ENCODE measurements at regions not wholly inside any gene's neighbourhood (a gene's known extent, or its start where the extent isn't known, plus 50 kb on each side); places are given as distances from the start of the nearest gene placed in this dataset.
A peak's percentile ranks its signal among the peaks of the same experiment; 100 is the strongest.

DNA sequence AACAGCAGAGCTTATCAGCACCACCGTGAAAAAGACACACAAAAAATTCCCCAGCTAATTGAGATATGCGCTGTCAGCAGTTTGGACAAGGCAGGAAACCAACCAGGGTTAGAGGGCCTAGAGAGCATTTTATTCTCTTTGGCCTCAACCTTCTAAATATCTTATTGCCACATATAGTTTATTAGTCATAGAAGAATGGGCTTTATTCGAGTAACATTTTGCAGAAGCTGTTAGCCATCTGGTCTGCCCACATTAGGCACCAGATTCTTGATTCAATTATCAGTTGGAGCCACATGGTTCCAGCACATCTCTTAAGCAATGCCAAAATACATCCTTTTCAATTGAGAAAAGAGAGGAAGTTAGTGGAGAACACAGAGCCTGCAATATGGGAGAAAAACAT is 109.9 kb upstream of the CXADR start:
- no peak for DNase-seq (ENCODE audit: low read depth)

DNA sequence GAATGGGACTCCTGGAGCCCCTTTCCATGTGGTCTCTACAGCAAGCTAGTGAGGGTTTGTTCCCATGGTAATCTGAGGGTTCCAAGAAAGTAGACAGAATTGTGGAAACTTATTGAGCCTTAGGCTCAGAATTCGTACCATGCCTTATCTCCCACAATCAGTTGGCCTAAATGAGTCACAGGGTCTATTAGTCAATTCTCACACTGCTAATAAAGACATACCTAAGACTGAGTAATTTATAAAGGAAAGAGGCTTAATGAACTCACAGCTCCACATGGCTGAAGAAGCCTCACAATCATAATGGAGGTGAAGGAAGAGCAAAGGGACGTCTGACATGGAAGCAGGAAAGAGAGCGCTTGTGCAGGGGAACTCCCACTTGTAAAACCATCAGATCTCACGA is 106.6 kb upstream of the CXADR start:
- no peak for DNase-seq (ENCODE audit: low read depth)

DNA sequence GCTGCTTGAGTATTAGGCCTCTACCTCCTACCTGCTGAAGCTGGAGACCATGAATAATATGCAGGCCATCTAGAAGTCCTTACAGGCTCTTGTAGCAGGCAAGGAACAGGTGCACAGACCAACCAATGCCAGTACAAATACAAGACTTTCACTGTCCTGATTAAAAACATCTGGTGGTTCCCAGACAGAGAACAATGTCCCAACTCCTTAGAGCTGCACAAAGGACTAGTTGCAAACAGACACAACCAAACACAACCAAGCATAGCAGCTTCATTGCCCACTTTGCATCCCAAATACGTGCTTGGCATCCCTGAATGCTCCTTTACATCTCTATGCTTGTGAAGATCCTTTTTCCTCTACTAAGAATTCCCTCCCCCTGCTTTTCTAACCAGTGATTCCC is 98.1 kb upstream of the CXADR start:
- DNase-seq (ENCODE audit: low read depth): no peak

DNA sequence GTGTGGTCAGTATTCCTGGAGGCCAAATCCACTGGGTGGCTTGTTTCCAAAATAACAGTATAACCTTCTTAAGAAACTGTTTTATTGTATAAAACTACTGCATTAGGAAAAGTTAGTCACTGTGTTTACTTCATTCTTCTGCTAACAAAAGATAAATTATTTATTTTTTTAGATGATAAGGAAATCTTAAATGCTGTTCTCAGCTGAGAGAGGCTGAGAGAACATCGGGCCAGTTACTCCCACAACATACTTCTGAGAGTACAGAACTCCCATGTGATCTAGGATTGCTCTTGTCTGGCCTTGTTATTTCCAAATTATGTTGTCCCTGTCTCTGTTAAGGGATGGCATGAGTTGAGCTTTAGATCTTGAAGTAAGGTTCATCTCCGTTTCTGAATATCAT is 96.7 kb upstream of the CXADR start:
- no peak for DNase-seq (ENCODE audit: low read depth)

DNA sequence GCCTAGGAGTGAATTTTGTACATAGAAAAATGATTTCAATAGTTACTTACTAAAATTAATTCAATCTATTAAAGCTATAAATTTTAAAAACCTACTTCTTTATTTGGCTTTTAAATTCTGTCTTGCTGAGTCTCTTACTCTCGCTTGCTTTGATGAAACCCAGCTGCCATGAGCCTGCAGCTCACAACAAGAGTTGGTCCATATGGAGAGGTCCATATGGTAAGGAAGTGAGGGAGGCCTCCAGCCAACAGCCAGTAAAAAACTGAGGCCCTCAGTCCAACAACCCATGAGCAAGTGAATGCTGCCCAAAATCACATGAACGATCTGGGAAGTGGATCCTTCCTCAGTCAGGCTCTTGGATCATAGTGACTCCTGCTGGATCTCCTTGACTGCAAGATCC is 89.9 kb upstream of the CXADR start:
- DNase-seq (ENCODE audit: low read depth): no peak

DNA sequence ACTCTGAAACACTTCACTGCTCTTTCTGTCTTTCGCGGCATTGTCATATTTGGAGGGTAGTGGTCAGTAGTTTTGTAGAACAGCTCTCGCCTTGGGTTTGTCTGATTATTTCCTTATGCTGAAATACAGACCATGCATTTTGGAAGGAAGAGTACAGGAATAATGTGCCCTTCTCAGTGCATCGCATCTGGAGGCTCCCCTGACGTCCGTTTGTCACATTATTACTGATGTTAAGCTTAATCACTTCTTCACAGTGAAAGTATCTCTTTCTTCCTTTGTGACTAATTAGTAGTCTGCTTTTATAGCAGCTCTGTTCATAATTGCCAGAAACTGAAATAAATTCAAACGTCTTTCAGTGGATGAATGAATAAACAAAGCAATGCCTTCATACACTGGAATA is 85.7 kb upstream of the CXADR start:
- DNase-seq (ENCODE audit: low read depth): no peak

DNA sequence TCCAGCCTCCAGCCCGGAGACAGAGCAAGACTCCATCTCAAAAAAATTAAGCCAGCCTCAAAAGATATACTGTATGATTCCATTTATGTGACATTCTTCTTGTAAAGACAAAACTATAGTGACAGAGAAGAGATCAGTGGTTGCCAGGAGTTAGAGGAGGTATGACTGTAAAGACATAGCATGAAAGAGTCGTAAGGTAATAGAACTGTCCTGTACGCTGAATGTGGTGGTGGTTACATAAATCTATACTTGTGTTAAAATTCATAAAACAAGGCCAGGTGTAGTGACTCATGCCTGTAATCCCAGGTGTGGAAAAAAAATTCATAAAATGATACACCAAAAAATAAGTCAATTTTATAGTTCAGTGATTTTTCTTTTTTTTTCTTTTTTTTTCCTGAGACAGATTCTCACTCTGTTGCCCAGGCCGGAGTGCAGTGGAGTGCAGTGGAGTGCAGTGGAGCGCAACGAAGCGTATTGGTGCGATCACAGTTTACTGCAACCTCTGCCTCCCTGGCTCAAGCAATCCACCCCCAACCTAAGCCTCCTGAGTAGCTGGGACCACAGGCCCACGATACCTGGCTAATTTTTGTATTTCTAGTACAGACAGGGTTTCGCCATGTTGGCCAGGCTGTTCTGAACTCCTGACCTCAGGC is 84.9 kb upstream of the CXADR start:
- no peak for DNase-seq (ENCODE audit: low read depth)

DNA sequence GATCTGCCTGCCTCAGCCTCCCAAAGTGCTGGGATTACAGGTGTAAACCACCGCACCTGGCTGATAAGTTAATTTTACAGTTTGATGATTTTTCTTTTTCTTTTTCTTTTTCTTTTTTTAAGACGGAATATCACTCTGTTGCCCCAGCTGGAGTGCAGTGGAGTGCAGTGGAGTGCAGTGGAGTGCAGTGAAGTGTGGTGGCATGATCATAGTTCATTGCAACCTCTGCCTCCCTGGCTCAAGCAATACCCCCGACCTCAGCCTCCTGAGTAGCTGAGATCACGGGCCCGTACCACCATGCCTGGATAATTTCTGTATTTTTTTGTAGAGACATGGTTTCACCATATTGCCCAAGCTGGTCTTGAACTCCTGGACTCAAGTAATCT is 84.4 kb upstream of the CXADR start:
- DNase-seq (ENCODE audit: low read depth): no peak

DNA sequence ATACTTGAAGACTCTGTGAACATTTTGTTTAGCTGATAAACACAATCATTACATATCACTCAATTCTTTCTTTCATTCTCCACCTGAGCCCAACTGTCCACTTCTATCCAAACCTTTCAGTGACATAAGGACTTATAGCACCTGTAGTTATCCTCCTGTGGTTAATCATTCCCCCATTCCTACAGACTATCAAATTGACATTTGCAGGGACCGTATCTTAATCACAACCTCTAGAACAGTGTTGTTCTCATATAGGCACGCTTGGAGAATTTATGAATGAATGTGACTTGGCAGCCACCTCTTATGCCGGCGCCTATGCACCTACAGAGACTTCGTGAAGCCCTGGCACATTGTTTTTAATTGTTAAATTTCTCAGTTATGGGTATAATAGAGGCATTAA is 83.9 kb upstream of the CXADR start:
- no peak for DNase-seq (ENCODE audit: low read depth)

DNA sequence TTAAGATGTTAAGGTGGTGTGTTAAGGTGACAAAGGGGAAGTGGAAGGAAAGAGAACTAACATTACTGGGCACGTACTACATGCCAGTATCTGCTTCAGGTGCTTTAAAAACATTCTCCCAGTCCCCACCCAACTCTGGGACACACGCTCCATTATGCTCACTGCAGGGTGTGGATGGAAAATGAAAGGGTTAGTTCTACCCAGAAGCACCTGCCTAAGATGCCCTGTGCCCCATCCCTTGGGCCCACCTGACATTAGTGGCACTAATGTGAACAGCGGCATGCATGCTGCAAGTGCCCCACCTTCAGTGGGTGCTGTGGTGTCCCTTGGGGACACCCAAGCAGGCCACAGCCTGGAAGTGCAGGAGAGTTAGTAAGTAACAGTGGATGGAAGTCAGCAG is 82.9 kb upstream of the CXADR start:
- DNase-seq (ENCODE audit: low read depth): no peak

DNA sequence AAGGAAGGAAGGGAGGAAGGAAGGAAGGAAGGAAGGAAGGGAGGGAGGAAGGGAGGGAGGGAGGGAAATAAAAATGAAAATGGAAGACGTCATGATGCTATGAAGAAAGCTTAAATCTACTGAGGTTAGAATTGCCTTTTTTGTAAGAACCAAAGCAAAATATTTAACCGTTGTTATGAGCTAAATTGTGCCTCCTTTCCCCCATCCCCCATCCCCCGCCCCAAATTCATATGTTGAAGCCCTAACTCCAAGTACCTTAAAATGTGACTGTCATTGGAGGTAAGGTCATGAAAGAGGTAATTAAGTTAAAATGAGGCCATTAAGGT is 80.1 kb upstream of the CXADR start:
- DNase-seq (ENCODE audit: low read depth): no peak

DNA sequence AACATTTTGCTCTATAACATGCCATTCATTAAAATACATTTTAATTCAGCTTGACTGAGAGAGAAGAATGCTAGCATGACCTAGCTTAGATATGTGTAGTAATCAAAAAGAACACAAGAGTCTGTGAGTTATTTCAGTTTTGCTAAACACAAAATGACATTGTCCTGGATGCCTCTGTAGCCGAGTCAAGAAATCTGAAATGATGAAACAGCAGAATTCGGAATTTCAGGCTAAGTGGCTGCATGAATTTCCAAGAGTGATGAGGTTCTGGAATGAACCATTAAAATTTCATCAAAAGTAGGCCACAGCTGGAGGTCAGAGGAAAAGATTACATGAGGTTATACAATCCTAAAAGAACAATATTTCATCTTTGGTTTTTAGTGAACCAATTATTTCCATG is 79.1 kb upstream of the CXADR start:
- no peak for DNase-seq (ENCODE audit: low read depth)

DNA sequence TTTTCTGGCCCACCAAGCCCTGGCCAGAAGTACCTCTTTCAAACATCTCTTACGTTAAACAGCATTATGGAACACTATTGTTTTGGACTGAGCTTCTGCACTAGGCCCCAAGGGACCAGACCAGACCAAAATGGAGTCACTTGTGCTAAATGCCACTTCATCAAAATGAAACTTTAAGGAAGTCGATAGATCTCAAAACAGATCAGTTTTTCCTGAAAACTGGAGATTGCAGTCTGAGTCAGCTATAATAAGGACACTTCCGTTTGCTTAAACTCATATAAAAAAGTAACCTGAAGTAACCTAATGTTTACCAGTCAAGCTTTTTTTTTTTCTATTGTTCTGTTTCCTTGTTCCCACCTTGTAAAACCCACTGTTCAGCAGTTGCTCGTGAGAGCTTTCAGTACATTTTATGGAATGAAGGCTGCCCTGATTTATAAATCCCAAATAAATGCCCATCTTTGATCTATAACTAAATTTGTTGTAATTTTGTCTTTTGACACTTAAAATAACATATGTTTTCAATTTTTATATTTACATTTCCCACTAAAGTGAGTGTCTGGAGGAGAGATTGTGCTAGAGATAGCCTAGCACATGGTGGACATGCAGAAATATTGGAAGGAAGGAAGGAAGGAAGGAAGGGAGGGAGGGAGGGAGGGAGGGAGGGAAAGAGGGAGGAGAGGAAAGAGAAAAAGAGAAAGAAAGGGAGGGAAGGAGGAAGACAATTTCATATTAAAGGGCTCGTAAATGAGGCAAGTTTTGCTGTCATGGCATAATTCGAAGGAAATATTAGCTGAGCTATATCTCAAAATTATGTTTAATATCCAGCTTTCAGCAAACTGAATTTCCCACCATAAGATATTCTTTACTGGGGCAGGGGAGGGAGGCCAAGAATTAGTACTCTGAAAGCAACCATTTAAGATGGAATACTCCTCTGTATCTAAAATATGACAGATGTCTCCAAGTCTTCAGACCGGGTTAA is 77.0 kb upstream of the CXADR start:
- no peak for DNase-seq (ENCODE audit: low read depth)

DNA sequence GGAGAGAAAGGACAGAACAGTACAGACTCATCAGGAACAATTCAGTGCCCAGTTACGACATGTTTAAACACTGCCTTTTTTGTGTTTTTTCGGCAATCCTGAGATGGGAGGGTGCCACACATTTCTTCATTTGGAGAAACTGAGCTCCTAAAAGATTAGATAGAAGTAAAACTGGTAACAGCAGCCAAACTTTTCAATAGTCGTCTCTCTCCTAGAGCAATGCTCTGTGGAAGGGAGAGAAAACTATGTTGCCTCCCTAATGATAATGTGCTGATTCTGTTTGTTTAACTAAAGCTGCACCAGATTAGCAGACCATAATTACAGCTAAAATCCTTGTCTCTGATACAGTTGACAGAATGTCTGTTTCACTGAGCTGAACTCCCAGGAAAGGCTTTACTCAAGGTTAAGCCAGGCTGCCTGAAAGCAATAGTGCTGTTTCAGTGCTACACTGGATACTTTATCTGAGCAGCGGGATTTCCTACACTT is 76.2 kb upstream of the CXADR start:
- no peak for DNase-seq (ENCODE audit: low read depth)

DNA sequence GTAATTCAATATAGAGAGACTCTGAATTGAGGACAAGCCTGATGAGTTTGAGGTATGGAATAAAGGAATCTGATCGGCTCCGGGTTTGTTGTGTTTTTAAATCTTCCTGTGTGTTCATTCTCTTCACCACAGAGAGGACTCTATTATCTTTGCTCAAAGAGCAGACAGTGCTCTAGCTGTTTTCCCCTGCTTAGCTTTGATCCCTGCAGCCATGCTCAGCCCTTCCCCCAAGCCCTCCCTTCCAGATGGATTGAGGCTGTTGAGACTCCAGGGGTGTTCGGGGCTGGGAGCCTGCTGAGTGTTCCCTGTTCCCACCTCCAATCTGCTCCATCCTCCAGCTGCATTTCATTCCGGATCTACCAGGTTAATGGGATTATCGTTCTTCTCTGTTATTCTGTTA is 74.2 kb upstream of the CXADR start:
- no peak for DNase-seq (ENCODE audit: low read depth)

DNA sequence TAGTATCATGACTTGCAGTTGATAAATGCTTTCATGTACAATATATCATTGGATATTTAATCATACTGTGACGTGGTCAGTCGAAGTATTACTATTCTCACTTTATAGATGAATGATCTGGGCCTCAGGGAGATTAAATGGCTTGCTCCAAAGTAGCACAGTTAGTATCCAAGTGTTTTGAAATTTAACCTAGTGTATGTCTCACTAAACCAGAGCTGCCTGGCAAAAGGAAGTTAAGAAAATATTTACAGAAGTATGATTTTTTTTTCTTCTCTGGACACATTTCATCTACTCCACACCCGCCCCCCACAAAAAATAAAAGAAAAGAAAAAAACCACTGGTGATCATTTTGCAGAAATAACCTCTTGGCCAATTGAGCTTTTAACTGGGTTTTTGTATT is 71.9 kb upstream of the CXADR start:
- no peak for DNase-seq (ENCODE audit: low read depth)

DNA sequence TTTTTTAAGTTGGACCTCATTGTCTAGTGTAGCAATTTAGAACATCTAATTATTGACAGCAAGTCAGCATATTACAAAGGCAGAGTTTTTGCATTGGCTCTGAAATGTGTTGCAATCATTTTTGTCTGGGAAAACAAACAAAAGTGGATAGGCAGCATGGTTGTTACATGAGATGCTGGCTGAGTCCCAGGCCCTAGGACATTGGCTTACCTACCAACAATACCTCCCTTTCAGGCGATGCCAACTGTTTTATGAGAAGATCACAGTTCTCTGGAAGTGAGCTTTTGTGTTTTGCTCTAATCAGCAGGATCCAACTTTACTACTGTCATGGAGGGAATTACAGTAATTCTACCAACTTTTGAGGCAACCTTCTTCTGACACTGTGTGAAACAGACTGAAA is 71.5 kb upstream of the CXADR start:
- no peak for DNase-seq (ENCODE audit: low read depth)

DNA sequence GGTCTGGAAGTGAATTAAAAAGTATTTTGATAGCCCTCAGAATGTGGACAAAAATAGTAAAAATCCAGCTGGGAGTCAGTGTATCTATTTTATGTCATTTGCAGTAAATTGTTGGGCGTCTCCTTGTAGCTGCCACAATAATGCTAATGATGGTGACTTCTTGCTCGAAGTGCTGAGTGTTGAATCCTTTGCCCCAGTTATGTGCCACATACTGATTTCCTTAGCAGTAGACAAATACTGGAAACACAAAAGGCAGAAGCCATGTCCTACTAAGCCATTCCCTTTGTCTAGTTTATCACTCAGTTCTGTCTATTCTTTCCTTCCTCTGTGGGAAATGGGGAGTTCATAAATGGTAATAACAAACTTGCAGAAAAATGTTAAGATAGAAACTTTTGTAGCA is 70.7 kb upstream of the CXADR start:
- DNase-seq (ENCODE audit: low read depth): no peak

DNA sequence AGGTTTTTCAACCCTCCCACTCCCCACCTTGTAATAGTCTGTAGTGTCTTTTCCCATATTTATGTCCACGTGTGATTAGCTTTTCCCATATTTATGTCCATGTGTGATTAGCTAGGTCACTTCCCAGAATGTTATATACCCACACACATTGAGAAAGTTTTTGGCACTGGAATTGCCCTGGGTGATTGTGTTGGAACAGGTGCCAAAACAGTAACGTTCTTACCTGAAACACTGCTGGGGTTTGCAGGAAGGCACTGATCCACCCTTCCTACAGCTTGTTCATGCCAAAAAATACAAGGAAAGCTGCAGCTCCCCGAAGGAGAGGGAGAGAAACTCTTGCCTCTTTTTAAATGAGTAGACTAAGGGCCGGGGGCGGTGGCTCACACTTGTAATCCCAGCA is 68.0 kb upstream of the CXADR start:
- no peak for DNase-seq (ENCODE audit: low read depth)

DNA sequence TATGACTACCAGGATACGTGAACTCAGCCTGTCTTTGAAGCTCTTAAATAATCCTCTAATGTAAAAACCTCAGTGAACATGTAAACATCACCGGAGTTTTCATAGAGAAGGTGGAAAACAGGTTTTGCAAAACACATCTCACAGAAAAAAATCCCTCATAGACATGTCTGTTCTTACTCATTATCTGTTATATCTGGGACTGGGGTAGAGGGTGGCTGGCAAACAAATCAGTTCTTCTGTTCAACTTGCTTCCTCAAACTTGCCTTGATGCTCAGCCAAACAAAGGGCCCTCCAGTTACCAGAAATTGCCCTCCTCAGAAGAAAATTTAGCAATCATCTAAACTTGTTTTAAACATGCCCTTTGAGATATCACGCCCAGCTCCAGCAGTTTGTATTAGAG is 66.1 kb upstream of the CXADR start:
- DNase-seq (ENCODE audit: low read depth): no peak

DNA sequence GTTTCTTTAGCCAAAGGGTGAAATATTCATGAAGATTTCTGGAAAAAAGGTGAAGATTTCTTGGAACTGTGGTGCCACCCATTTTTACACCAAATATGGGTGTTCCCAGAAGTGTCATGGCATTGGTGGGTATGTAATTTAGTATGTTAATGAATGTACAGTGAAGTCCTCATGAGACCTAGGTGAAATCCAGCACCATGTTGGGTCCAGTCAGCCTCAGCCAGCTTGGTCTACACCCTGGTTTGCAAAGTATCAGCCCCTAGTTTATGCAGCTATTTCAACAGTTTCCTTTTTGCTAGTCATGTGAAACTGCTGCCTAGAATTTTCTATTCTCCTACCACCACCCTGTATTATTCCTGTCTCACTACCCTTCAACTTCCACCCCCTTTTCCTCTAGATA is 63.1 kb upstream of the CXADR start:
- DNase-seq (ENCODE audit: low read depth): no peak

DNA sequence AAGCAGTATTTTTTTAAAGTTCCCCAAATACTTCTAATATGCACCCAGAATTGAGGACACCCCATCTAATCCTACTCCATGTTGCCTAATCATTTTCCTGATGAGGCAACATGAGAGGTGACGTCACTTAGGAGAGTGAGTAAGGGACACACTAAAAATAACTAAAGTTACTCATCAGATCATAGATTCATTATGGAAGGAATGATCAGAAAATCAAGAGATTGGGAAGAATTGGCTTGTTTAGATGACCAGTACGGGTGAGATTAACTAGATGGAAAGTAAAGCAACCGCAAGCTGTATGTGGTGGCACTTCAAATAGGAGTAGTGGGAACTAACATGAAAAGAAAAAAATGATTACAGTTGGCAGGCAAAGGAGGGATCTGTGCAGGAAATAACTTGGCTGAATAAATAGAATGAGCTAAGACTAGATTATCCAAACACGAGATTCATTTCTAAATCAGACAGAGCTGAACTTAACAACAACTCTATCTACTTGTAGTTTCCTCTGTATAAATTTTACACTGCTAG is 61.4 kb upstream of the CXADR start:
- DNase-seq (ENCODE audit: low read depth): no peak

DNA sequence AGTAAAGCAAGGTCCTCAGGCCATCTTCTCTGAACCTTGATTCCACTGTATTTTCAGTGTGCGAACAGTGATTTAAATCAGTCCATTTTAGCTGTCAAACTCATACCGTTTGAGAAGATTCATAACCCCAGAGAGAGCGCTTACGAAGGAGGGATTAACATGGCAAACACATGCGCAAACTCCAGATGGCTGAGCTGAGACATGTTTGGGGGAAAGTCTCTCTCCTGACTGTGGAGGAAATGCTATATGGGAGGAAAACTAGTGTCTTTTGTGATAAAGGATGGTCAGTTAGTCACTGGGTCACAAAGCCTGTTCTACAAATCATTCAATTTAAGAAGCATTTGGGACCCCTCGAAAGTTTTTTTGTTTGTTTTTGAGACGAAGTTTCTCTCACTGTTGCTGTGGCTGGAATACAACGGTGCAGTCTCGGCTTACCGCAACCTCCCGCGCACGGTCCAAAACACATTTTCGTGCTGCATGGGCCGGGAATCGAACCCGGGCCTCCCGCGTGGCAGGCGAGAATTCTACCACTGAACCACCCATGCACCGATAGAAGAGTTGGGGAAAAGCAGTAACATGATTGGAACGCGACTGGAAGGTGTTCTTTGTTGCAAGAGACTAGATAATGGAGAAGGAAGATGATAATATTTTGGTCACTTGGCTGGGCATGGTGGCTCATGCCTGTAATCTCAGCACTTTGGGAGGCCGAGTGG is 58.4 kb upstream of the CXADR start:
- peak; percentile 49 for DNase-seq (ENCODE audit: low read depth)

Measured in activated T-cell treated with anti-CD3 and anti-CD28 coated beads for 24 hours (primary cell).